ENCODE measurements at regions not wholly inside any gene's neighbourhood (a gene's known extent, or its start where the extent isn't known, plus 50 kb on each side); places are given as distances from the start of the nearest gene placed in this dataset.

DNA sequence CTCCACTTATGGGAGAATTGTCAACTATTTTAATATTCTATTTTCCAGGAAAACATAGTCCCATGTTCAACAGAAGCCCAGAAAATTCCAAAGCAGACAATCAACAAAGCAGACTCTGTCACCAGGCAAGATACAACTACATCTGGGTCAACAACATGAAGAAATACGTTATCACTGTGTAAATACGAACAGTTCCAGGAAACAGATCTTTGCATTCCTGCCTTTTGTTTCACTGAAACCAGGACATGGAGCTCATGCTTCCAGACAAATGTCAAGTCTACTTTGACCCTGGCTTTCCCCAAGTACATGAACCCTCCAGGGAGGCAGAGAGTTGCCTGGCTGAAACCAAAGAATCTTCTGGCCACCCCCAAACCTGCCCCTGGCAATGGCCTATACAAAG, 106.7 kb downstream of the SETD4 start (continued):
- no peak for TF ChIP-seq ZNF781 (CRISPR knock-in tag; IDR thresholded peaks at IDR 0.05; ENCODE audit: borderline replicate concordance, not compliant biosample characterization)
- TF ChIP-seq, protein P1, sequence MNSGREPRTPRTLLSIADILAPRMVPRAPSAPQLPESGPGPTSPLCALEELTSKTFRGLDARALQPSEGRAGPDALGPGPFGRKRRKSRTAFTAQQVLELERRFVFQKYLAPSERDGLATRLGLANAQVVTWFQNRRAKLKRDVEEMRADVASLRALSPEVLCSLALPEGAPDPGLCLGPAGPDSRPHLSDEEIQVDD (CRISPR knock-in tag; IDR thresholded peaks at IDR 0.05; ENCODE audit: borderline replicate concordance) = no peak
- no peak for TF ChIP-seq ZNF562 (CRISPR knock-in tag; IDR thresholded peaks at IDR 0.05; ENCODE audit: borderline replicate concordance)
- peak; percentile 99 for TF ChIP-seq NCOA2 (CRISPR knock-in tag; IDR thresholded peaks at IDR 0.05)
- peak; percentile 87 for TF ChIP-seq ETV5 (CRISPR knock-in tag; IDR thresholded peaks at IDR 0.05; ENCODE audit: borderline replicate concordance)
- TF ChIP-seq ZNF614 (CRISPR knock-in tag; IDR thresholded peaks at IDR 0.05; ENCODE audit: borderline replicate concordance) = peak; percentile 81
- no peak for TF ChIP-seq SAFB2 (CRISPR knock-in tag; IDR thresholded peaks at IDR 0.05; ENCODE audit: borderline replicate concordance, low read depth)
- TF ChIP-seq, protein P2, sequence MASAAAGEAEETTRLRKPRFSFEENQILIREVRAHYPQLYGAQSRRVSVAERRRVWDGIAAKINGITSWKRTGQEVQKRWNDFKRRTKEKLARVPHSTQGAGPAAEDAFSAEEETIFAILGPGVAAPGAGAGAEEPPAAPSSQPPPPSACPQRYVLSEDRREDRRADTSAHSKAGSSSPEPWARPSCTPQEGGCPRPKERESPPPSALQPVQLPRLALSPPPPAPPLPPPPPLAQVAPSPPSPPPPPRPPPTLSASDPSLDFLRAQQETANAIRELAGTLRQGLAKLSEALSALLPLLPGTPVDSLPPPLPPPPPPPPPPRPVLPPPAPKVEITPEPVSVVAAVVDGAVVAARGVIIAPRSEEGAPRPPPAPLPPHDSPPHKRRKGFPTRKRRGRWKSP (CRISPR knock-in tag; IDR thresholded peaks at IDR 0.05) = peak; percentile 46; the same call in 1 of the 2 replicates
- no peak for TF ChIP-seq MTF1 (CRISPR knock-in tag; IDR thresholded peaks at IDR 0.05)
- TF ChIP-seq, protein P3, sequence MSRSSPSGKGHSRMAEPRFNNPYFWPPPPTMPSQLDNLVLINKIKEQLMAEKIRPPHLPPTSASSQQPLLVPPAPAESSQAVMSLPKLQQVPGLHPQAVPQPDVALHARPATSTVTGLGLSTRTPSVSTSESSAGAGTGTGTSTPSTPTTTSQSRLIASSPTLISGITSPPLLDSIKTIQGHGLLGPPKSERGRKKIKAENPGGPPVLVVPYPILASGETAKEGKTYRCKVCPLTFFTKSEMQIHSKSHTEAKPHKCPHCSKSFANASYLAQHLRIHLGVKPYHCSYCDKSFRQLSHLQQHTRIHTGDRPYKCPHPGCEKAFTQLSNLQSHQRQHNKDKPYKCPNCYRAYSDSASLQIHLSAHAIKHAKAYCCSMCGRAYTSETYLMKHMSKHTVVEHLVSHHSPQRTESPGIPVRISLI (CRISPR knock-in tag; IDR thresholded peaks at IDR 0.05; ENCODE audit: borderline replicate concordance) = peak; percentile 49; the same call in 1 of the 2 replicates
- no peak for TF ChIP-seq ZNF263 (CRISPR knock-in tag; IDR thresholded peaks at IDR 0.05)
- peak; percentile 86 for TF ChIP-seq CEBPG (CRISPR knock-in tag; IDR thresholded peaks at IDR 0.05)
- TF ChIP-seq ZNF253 (CRISPR knock-in tag; IDR thresholded peaks at IDR 0.05; ENCODE audit: borderline replicate concordance) = no peak
- TF ChIP-seq, protein P4, sequence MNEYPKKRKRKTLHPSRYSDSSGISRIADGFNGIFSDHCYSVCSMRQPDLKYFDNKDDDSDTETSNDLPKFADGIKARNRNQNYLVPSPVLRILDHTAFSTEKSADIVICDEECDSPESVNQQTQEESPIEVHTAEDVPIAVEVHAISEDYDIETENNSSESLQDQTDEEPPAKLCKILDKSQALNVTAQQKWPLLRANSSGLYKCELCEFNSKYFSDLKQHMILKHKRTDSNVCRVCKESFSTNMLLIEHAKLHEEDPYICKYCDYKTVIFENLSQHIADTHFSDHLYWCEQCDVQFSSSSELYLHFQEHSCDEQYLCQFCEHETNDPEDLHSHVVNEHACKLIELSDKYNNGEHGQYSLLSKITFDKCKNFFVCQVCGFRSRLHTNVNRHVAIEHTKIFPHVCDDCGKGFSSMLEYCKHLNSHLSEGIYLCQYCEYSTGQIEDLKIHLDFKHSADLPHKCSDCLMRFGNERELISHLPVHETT (CRISPR knock-in tag; conservative IDR thresholded peaks at IDR 0.05) = 0 out of 2 replicates have a peak, but pooled peaks have one; percentile 47
- TF ChIP-seq MATR3 (CRISPR knock-in tag; IDR thresholded peaks at IDR 0.05) = no peak
- TF ChIP-seq, protein P5, sequence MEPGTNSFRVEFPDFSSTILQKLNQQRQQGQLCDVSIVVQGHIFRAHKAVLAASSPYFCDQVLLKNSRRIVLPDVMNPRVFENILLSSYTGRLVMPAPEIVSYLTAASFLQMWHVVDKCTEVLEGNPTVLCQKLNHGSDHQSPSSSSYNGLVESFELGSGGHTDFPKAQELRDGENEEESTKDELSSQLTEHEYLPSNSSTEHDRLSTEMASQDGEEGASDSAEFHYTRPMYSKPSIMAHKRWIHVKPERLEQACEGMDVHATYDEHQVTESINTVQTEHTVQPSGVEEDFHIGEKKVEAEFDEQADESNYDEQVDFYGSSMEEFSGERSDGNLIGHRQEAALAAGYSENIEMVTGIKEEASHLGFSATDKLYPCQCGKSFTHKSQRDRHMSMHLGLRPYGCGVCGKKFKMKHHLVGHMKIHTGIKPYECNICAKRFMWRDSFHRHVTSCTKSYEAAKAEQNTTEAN (CRISPR knock-in tag; conservative IDR thresholded peaks at IDR 0.05) = peak; percentile 54; the same call in 1 of the 2 replicates
- TF ChIP-seq ZNF720 (CRISPR knock-in tag; IDR thresholded peaks at IDR 0.05) = no peak
- 0 out of 2 replicates have a peak, but pooled peaks have one; percentile 24 for TF ChIP-seq HOXA5 (CRISPR knock-in tag; IDR thresholded peaks at IDR 0.05)

Measured in HepG2 (cell line).